ENCODE measurements at regions not wholly inside any gene's neighbourhood (a gene's known extent, or its start where the extent isn't known, plus 50 kb on each side); places are given as distances from the start of the nearest gene placed in this dataset.
"Not testable (repeated sequence)": the region's sequence is repeated elsewhere in the genome, so short reads cannot be mapped to it uniquely, and the experiment has no call there.

DNA sequence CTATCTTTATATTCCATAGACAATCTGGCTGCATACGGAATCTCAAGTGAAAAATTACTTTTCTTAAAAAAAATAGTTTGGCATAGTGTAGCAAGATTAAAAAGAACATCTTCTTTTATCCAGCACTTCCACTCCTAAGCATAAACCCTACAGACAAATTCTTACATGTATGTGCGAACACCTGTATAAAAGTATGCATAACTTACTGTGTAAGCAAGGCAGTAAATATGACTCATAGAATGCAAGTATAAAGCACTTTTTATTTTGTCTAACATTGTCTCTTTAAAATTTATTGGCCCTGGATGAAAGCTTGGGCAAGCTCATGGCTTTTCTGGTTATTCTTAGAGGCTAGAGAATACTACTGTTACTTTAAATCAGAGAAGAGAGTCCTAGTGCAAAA is 86.4 kb downstream of the MSX2 start:
- Mint-ChIP-seq H3K27me3 (ENCODE audit: insufficient read depth) (no peaks in the 10 kb centered on the region), H3K36me3 (ENCODE audit: low read depth) (no peaks in the 10 kb centered on the region), H3K4me1 (ENCODE audit: low read depth) (no peaks in the 10 kb centered on the region), H3K27ac (no peak overlapping the region), H3K9me3 (peaks cover under 1% of the 10 kb centered on the region), H3K4me3 (no peak overlapping the region)
- DNase-seq (ENCODE audit: low spot score) = no peak
- intact Hi-C loops (cut with micrococcal nuclease) = no loop called here

DNA sequence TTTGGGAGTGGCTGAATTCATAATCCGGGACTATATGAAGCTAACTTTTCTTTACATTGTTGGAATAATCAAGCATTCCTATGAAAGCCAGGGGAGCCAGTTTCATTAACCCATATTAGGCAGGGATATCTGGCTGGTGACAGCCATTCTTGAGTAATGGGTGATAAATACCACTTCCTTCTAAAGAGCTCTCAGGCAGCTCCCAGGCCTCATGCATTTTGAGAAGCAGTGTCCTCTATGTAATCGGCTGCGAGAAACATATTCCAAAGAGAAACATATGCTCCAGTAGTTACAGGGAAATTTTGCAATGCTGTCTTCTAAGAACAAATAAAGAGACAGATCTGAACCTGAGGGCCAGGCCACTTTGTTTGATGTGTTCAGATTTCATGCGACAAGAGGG is 83.1 kb downstream of the MSX2 start:
- no peaks in the 10 kb centered on the region for H3K27me3 Mint-ChIP-seq (ENCODE audit: insufficient read depth)
- H3K4me3 Mint-ChIP-seq = no peak overlapping the region
- H3K4me1 Mint-ChIP-seq (ENCODE audit: low read depth) = no peaks in the 10 kb centered on the region
- no peak overlapping the region for H3K27ac Mint-ChIP-seq
- H3K9me3 Mint-ChIP-seq = no peaks in the 10 kb centered on the region
- no peaks in the 10 kb centered on the region for H3K36me3 Mint-ChIP-seq (ENCODE audit: low read depth)
- no peak for DNase-seq (ENCODE audit: low spot score)
- intact Hi-C loops (cut with micrococcal nuclease) = no loop called here

DNA sequence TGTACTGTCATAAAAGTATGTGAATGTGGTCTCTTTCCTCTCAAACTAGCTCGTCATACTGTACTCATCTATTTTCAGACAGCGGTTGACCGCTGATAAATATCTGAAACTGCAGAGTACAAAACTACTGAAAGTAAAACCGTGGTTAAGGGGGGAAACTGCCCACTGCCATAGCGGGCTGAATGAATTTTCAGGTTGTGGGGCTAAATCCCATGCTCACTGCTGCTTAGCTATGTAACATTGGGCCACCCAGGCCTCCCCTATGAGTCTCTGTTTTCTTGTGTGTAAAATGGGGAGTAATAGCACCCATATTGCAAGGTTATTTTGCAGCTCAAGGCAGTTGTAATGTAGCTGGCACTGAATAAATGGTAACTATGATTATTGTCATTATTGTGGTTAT is 82.3 kb downstream of the MSX2 start:
- H3K27me3 Mint-ChIP-seq (ENCODE audit: insufficient read depth) = no peaks in the 10 kb centered on the region
- no peak overlapping the region for H3K27ac Mint-ChIP-seq
- H3K4me1 Mint-ChIP-seq (ENCODE audit: low read depth) = no peaks in the 10 kb centered on the region
- no peak overlapping the region for H3K4me3 Mint-ChIP-seq
- DNase-seq (ENCODE audit: low spot score) = no peak
- no peaks in the 10 kb centered on the region for H3K36me3 Mint-ChIP-seq (ENCODE audit: low read depth)
- intact Hi-C loops (cut with micrococcal nuclease) = no loop called here
- H3K9me3 Mint-ChIP-seq = no peaks in the 10 kb centered on the region

DNA sequence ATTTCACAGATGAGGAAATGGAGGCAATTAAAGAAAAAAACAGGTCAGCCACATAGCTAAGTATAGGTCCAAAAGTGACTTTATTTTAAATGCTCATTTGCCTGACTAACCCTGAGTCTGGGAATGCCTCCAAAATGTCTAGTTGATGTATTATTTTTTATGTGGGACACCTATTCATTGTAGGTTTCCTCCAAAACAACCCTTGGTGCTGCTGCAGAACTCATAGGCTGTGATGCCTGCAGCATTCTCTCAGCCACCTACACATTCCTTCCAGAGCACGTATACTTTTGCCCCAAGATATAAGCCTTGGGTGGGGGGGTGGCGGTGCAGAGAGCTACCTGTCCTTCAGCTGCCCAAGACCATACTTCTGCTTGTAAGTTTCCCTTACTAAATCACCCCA is 77.4 kb downstream of the MSX2 start:
- Mint-ChIP-seq H3K4me1 (ENCODE audit: low read depth) (peaks cover 8% of the 10 kb centered on the region), H3K4me3 (no peak overlapping the region), H3K27ac (no peak overlapping the region), H3K27me3 (ENCODE audit: insufficient read depth) (peaks cover 4% of the 10 kb centered on the region), H3K9me3 (no peaks in the 10 kb centered on the region), H3K36me3 (ENCODE audit: low read depth) (no peaks in the 10 kb centered on the region)
- intact Hi-C loops (cut with micrococcal nuclease) = no loop called here
- no peak for DNase-seq (ENCODE audit: low spot score)

DNA sequence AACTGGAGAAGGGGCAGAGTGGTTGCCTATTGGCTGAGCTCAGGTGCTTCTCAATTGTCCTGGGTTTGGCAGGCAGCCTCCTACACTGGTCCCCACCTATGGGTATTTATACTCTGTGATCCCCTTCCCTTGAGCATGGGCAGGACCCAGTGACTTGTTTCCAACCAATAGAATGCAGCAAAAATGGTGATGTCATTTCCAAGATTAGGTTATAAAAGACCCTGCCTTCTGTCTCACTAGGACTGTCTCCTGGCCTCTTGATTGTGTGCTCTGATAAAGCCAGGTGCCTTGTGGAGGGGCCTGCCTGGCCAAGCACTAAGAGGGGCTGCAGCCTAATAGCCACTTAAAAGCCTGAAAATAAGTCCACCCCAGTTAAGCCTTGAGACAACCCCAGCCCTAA is 76.1 kb downstream of the MSX2 start:
- Mint-ChIP-seq H3K4me3 (no peak overlapping the region), H3K27me3 (ENCODE audit: insufficient read depth) (peaks cover 4% of the 10 kb centered on the region), H3K27ac (no peak overlapping the region), H3K4me1 (ENCODE audit: low read depth) (peaks cover 8% of the 10 kb centered on the region), H3K36me3 (ENCODE audit: low read depth) (no peaks in the 10 kb centered on the region), H3K9me3 (no peaks in the 10 kb centered on the region)
- no peak for DNase-seq (ENCODE audit: low spot score)
- intact Hi-C loops (cut with micrococcal nuclease) = no loop called here

DNA sequence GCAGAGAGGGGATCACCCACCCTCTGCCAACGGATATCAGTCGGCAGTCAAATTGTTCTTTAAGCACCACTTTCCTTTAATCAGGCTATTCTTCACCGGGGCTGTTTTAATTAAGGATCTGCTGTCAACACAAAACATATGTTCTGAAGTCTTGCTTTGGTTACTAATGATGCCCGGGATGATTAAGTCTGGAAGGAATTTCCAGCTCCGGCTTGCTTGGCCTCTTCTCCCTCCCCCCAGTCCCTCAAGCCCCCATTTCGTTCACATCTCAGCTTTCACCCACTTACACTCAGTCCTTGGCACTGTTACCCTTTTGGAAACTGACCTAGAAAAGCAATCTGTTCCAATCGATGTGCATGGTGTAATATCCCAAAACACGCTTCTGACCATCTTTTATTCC is 74.7 kb downstream of the MSX2 start:
- H3K4me1 Mint-ChIP-seq (ENCODE audit: low read depth) = peaks cover 8% of the 10 kb centered on the region
- peaks cover 4% of the 10 kb centered on the region for H3K27me3 Mint-ChIP-seq (ENCODE audit: insufficient read depth)
- H3K36me3 Mint-ChIP-seq (ENCODE audit: low read depth) = no peaks in the 10 kb centered on the region
- H3K9me3 Mint-ChIP-seq = no peaks in the 10 kb centered on the region
- intact Hi-C loops (cut with micrococcal nuclease) = no loop called here
- DNase-seq (ENCODE audit: low spot score) = no peak
- no peak overlapping the region for H3K27ac Mint-ChIP-seq
- H3K4me3 Mint-ChIP-seq = no peak overlapping the region

DNA sequence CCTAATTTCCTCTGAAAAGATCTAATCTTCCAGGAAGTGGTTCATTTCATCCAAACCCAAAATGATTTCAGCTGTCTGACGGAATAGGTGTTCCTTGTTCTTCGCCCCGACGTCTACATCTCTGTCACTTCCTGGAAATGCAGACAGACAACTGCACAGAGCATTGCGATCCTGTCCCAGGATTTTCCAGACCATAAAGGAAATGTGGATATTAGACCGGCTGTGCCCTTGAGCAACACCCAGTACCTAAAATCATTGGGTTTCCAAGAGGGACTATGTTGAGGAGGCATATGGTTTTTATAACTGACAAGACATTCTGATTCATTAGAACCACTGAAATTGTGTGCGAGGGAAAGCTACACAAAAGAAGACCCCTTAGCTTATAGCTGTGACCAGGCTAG is 74.2 kb downstream of the MSX2 start:
- Mint-ChIP-seq H3K36me3 (ENCODE audit: low read depth) (no peaks in the 10 kb centered on the region), H3K27ac (no peak overlapping the region), H3K9me3 (no peaks in the 10 kb centered on the region), H3K4me3 (no peak overlapping the region), H3K27me3 (ENCODE audit: insufficient read depth) (peaks cover 4% of the 10 kb centered on the region), H3K4me1 (ENCODE audit: low read depth) (peaks cover 8% of the 10 kb centered on the region)
- intact Hi-C loops (cut with micrococcal nuclease) = no loop called here
- DNase-seq (ENCODE audit: low spot score) = no peak

DNA sequence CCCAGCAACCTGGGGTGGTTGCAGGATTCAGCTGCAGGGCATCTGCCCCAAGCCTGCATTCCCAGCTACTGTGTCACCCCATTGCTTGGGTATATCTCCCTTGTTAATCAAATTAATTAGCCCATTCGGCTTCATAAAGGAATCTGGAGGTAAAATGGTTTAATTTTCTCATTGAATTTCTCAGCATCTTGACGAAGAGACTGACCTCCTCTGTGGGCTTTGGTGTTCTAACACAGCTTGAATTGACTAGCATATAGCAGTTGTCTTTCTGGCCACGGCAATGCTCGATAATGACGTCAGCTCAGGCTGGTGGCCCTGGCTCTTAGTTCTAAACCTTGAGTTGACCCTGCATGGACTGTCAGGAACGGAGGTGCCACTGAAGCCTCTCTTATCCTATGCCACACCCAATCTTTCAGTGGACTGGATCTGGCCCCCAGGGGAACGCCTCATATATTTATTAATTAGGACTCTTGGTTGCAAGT is 72.4 kb downstream of the MSX2 start:
- Mint-ChIP-seq H3K27ac (no peak overlapping the region), H3K36me3 (ENCODE audit: low read depth) (no peaks in the 10 kb centered on the region), H3K27me3 (ENCODE audit: insufficient read depth) (peaks cover 4% of the 10 kb centered on the region), H3K9me3 (no peaks in the 10 kb centered on the region), H3K4me3 (no peak overlapping the region), H3K4me1 (ENCODE audit: low read depth) (peaks cover 8% of the 10 kb centered on the region)
- intact Hi-C loops (cut with micrococcal nuclease) = no loop called here
- DNase-seq (ENCODE audit: low spot score) = no peak

DNA sequence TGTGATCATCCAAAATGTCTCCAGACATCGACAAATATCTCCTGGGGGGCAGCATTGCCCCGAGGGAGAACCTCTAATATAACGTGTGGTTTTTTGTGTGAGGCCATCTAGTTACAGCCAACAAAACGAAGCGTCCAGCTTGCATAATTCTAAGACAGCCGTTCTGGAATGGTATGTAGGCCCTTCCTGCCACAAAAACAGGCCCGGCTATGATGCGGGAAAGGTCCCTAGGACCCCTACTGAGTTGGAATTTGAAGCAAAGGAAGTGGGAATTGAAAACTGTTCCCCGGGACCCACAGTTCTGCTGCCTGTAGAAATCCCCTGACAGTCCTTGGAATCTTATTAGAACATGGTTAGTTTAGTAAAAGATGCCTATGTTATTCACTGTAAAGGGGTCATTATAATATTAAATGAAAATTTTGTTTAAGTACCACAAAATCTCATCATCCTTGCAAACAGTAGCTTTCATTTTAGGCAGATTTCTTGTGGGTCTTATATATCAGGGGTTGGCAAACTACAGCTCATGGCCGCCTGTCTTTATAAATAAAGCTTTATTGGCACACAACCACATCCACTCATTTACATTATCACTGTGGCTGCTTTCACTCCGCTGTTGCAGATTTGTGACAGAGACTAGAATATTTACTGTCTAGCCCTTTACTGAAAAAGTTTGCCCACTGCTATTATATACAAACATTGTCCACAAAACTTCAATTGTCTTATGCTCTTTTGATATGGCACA is 70.7 kb downstream of the MSX2 start:
- peaks cover 8% of the 10 kb centered on the region for H3K4me1 Mint-ChIP-seq (ENCODE audit: low read depth)
- H3K36me3 Mint-ChIP-seq (ENCODE audit: low read depth) = no peaks in the 10 kb centered on the region
- DNase-seq (ENCODE audit: low spot score) = no peak
- intact Hi-C loops (cut with micrococcal nuclease) = loop anchor here (5.0 kb wide), 1 partner anchor 1178 kb away; the partner anchor contains the start of gene BOD1
- H3K9me3 Mint-ChIP-seq = no peaks in the 10 kb centered on the region
- no peak overlapping the region for H3K4me3 Mint-ChIP-seq
- H3K27ac Mint-ChIP-seq = no peak overlapping the region
- peaks cover 4% of the 10 kb centered on the region for H3K27me3 Mint-ChIP-seq (ENCODE audit: insufficient read depth)

DNA sequence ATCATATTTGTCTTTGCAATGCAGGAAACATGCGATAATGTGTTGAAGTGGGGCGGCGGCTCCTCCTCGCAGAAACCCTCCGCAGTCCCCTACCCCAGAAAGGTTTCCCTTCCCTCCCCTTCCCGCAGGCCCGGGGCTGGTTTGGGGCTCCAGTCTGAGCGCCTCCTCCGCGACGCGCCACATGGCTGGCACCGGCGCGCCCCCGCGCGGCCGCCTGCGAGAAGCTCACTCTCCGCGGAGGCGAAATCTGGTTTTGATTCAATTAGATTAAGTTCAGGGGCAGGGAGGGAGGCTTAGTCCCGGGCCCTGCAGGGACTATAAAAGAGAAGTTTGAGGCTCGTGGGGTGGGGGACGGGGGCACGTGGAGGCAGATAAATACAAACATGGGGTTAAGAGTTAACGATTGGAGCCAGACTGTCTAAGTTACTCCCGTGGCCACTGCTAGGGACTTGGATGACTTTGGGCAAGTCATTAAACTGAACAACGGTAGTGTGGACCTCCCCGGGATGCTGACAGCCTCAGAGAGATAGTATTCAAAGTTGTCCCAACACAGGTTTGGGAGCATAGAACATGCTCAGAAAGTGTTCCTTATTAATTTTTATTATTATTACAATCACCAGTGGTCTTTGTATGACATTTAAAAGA is 69.4 kb downstream of the MSX2 start:
- Mint-ChIP-seq H3K36me3 (ENCODE audit: low read depth) (no peaks in the 10 kb centered on the region), H3K4me1 (ENCODE audit: low read depth) (peaks cover 8% of the 10 kb centered on the region), H3K27ac (no peak overlapping the region), H3K4me3 (no peak overlapping the region), H3K9me3 (no peaks in the 10 kb centered on the region), H3K27me3 (ENCODE audit: insufficient read depth) (peaks cover 4% of the 10 kb centered on the region)
- peak; percentile 26 for DNase-seq (ENCODE audit: low spot score)
- intact Hi-C loops (cut with micrococcal nuclease) = loop anchor here (1.0 to 5.0 kb wide), 3 partner anchors 375 to 1177 kb away; partner anchors contain the start of gene BOD1

DNA sequence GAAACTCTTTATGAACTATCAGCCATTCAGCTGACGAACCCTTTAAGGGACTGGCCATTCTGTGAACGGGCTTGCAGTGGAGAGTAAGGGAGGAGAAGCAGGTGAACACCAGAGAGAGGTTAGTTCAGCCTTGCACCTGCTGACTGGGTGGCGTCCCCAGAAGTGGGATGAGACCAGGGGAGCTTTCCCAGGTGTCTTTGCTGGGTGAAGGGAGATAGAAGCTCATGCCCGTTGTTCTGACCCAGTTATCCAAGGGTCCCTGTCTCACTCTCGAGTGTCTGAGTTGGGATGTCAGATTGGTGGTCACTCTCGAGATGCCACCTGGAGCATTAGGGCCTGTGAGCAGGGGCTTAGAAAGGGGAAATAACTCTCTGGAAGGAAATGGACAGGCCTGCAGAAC is 68.7 kb downstream of the MSX2 start:
- no peak for DNase-seq (ENCODE audit: low spot score)

DNA sequence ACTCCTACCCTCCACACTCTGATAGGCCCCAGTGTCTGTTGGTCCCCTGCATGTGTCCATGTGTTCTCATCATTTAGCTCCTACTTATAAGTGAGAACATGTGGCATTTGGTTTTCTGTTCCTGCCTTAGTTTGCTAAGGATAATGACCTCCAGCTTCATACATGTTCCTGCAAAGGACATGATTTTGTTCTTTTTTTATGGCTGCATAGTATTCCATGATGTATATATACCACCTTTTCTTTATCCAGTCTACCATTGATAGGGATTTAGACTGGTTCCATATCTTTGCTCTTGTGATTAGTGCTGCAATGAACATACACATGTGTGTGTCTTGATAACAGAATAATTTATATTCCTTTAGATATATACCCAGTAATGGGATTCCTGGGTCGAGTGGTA is 67.9 kb downstream of the MSX2 start:
- intact Hi-C loops (cut with micrococcal nuclease) = loop anchor here (2.0 to 5.0 kb wide), 2 partner anchors 465 to 1175 kb away; partner anchors contain the start of gene BOD1
- H3K4me3 Mint-ChIP-seq; DNase-seq (ENCODE audit: low spot score); H3K4me1 Mint-ChIP-seq (ENCODE audit: low read depth); H3K27me3 Mint-ChIP-seq (ENCODE audit: insufficient read depth); H3K27ac Mint-ChIP-seq; H3K36me3 Mint-ChIP-seq (ENCODE audit: low read depth); H3K9me3 Mint-ChIP-seq: not testable (repeated sequence)

More for the DNA sequence above, 68.7 kb downstream of the MSX2 start:
- H3K4me3 Mint-ChIP-seq = no peak overlapping the region
- intact Hi-C loops (cut with micrococcal nuclease) = loop anchor here (1.0 to 5.0 kb wide), 3 partner anchors 374 to 1176 kb away; partner anchors contain the start of gene BOD1
- H3K4me1 Mint-ChIP-seq (ENCODE audit: low read depth) = peaks cover 1% of the 10 kb centered on the region
- H3K27me3 Mint-ChIP-seq (ENCODE audit: insufficient read depth) = peaks cover 4% of the 10 kb centered on the region
- no peaks in the 10 kb centered on the region for H3K36me3 Mint-ChIP-seq (ENCODE audit: low read depth)
- no peaks in the 10 kb centered on the region for H3K9me3 Mint-ChIP-seq
- H3K27ac Mint-ChIP-seq = no peak overlapping the region

DNA sequence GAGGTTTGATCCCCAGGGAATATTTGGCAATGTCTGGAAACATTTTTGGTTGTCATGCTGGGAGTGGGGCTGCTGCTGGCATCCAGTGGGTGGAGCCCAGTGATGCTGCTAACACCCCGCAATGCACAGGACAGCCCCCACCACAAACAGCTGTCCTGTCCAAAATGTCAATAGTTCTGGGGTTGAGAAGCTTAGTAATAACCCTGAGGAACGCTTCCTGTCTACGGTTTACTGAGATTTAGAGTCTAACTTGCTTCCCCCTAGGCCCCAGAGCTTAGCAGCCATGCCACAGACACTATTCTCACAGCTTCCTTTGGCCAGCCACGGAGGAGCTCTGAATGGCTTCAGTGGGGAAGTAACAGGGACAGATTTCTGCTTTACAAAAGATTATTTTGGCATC is 66.5 kb downstream of the MSX2 start:
- no peak for DNase-seq (ENCODE audit: low spot score)
- H3K36me3 Mint-ChIP-seq (ENCODE audit: low read depth) = no peaks in the 10 kb centered on the region
- no peaks in the 10 kb centered on the region for H3K4me1 Mint-ChIP-seq (ENCODE audit: low read depth)
- H3K27ac Mint-ChIP-seq = no peak overlapping the region
- no peaks in the 10 kb centered on the region for H3K27me3 Mint-ChIP-seq (ENCODE audit: insufficient read depth)
- H3K4me3 Mint-ChIP-seq = no peak overlapping the region
- H3K9me3 Mint-ChIP-seq = no peaks in the 10 kb centered on the region
- intact Hi-C loops (cut with micrococcal nuclease) = loop anchor here (5.0 kb wide), 1 partner anchor 1174 kb away; the partner anchor contains the start of gene BOD1

All from activated T-helper 1 cell treated with anti-CD3 and anti-CD28 coated beads, Interleukin-12 subunit alpha, Interleukin-12 subunit beta, Interleukin-2, Interleukin-4 antibody, amounts not matched to agents 30 ng/mL and 10 ng/mL and 1 ng/mL, durations not matched to agents 14 hours and 24 hours and 36 hours (primary cell).